Activated CD4-positive, alpha-beta memory T cell treated with anti-CD3 and anti-CD28 coated beads, Interleukin-2, amount 10 ng/mL, durations not matched to agents 7 days and 5 days (primary cell): ENCODE measurements at regions not wholly inside any gene's neighbourhood (a gene's known extent, or its start where the extent isn't known, plus 50 kb on each side); places are given as distances from the start of the nearest gene placed in this dataset.
A peak's percentile ranks its signal among the peaks of the same experiment; 100 is the strongest.

Source experiments
- CTCF ChIA-PET: fragments of 350-600 bp; sonication (Branson Sonifier 250); formaldehyde crosslinking; loops from one replicate; lab custom pipeline; 2021; ENCODE audit warnings: antibody characterized with exemption, inconsistent platforms; lab: Charles Lee
- POLR2A ChIA-PET: fragments of 350-600 bp; sonication (Branson Sonifier 250); formaldehyde crosslinking; loops from one replicate; lab custom pipeline; 2021; ENCODE audit warnings: antibody characterized with exemption; lab: Charles Lee
- DNase-seq: peaks from one replicate; pipeline ENCODE4 v3.0.0-alpha.2; 2020
- H3K27ac Mint-ChIP-seq: one replicate; pipeline ENCODE4 v1.8.0; 2021; ENCODE audit warnings: mild to moderate bottlenecking, mixed read lengths
- H3K27me3 Mint-ChIP-seq: one replicate; pipeline ENCODE4 v1.8.0; 2021; ENCODE audit warnings: mixed read lengths
- H3K36me3 Mint-ChIP-seq: one replicate; pipeline ENCODE4 v1.8.0; 2021; ENCODE audit warnings: low read depth, mixed read lengths
- H3K4me1 Mint-ChIP-seq: one replicate; pipeline ENCODE4 v1.8.0; 2021; ENCODE audit warnings: mixed read lengths
- H3K4me3 Mint-ChIP-seq: one replicate; pipeline ENCODE4 v1.8.0; 2021; ENCODE audit warnings: mild to moderate bottlenecking, mixed read lengths
- H3K9me3 Mint-ChIP-seq: one replicate; pipeline ENCODE4 v1.8.0; 2021; ENCODE audit warnings: mixed read lengths

DNA sequence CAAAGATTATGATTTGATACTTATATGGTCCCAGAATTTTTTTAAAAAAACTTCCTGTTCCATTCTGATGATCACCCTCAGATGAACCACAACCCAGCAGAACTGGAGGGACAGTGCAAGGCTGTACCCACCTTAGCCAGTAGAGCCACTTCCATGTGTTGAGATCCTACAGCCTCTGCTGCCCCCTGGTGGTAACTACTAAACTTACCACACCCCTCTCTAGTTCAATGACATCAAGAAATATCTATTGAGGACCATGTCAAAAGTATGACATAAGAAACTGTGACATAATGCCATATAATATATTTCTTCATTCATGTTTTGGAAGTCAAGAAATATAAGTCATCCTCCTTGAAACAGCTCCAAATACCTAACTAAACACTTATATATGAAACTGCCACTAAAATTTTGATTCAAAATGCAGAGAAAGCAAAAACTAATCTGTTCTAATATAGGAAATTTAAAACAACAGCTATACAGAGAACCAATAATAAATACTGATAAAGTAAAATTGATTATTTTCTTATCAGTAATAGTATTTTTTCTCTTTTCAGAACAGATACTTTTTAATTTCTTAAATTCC, 412.6 kb downstream of the KCTD12 start:
- CTCF ChIA-PET = interaction anchor here (0.6 to 5.2 kb wide), 6 partner anchors 17 to 778 kb away, joined by 3 to 36 read pairs (median 8); no protein-coding TSS in a partner anchor
- Mint-ChIP-seq H3K4me3 (no peak overlapping the region), H3K36me3 (no peaks in the 10 kb centered on the region), H3K27ac (no peak overlapping the region), H3K9me3 (no peaks in the 10 kb centered on the region), H3K4me1 (no peaks in the 10 kb centered on the region), H3K27me3 (peaks cover 3% of the 10 kb centered on the region)
- peak; percentile 70 for DNase-seq
- POLR2A ChIA-PET = no interaction called here

DNA sequence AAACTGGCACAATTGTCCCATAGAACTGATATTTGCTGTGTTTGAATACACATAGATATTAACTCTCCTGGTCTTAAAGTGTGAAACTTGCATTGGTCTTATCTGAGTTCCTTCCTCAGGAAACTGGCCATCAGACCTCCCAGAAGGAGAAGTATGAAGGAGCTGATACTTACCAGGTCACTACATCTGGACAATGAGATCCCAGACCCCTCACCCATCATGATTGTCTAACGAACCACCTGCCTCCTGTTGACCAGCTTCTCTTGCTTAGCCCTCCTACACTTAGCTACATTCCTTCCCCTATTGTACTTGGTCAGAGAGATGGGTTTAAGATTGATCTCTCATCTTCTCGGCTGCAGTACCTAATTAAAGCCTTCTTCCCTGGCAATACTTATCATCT, 413.3 kb downstream of the KCTD12 start:
- Mint-ChIP-seq H3K4me3 (no peak overlapping the region), H3K9me3 (no peaks in the 10 kb centered on the region), H3K27me3 (peaks cover 3% of the 10 kb centered on the region), H3K27ac (no peak overlapping the region), H3K36me3 (no peaks in the 10 kb centered on the region), H3K4me1 (no peaks in the 10 kb centered on the region)
- no peak for DNase-seq
- ChIA-PET POLR2A (no interaction called here), CTCF (interaction anchor here (1.4 to 5.2 kb wide), 4 partner anchors 431 to 777 kb away, joined by 4 to 36 read pairs (median 12); no protein-coding TSS in a partner anchor)

DNA sequence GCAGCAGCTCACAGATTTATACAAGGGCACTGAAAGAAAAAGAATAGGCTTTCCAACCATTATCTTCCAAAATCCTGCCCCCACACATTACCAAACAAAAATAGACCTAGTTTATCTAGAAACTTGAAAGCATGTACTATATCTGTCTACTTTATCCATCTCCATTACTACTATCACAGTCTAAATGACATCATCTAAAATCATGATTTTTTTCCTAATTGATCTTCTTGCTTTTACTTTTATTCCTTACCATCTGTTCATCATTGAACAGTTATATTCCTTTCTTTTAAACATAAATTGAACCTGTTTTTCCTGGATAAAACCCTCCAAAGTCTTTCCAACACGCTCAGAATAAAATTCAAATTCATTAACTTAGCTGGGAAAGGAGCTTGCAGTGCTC, 414.7 kb downstream of the KCTD12 start:
- Mint-ChIP-seq H3K9me3 (no peaks in the 10 kb centered on the region), H3K36me3 (no peaks in the 10 kb centered on the region), H3K4me3 (no peak overlapping the region), H3K27me3 (peaks cover 3% of the 10 kb centered on the region), H3K4me1 (no peaks in the 10 kb centered on the region), H3K27ac (no peak overlapping the region)
- no peak for DNase-seq
- ChIA-PET CTCF (interaction anchor here (1.3 to 5.2 kb wide), 3 partner anchors 596 to 776 kb away, joined by 6 to 36 read pairs (median 9); no protein-coding TSS in a partner anchor), POLR2A (no interaction called here)

DNA sequence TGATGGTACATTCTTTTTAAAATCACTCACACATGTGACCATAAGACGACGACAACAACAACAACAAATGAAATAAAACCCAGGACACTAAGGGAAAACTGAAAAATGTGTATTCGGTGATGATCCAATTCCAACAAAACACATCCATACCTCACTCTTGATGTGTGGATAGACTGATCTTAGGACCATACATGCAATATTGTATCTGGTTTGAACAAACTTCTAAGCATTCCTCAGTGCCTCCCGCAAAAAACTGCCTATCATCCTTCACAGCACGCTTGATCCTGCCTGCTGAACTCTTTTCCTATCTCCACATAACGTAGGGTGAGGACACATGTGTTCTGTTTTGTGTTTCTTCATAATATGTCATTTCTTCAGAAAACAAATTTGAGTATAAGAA, 415.2 kb downstream of the KCTD12 start:
- CTCF ChIA-PET = interaction anchor here (1.3 to 5.2 kb wide), 3 partner anchors 595 to 775 kb away, joined by 6 to 36 read pairs (median 9); no protein-coding TSS in a partner anchor

DNA sequence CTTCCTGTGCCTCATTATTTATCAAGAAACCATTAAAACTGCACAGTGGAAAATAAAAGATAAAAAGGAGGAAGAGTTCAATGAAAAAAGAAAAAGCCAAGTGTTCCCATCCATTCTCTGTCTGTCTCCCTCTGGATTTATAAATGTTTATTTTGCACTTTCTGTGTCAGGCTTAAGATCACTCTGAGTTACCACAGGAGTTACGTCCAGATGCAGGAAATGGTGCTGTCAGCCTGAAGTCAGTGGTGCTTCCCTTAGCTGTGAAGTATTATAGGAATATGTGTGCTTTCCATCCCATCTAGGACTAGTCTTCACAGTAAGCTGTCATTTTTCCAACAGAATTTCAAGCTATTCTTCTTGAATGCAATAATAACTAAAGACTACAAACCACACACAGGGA, 420.2 kb downstream of the KCTD12 start:
- Mint-ChIP-seq H3K9me3 (no peaks in the 10 kb centered on the region), H3K36me3 (no peaks in the 10 kb centered on the region), H3K27me3 (peaks cover 2% of the 10 kb centered on the region), H3K27ac (no peak overlapping the region), H3K4me3 (no peak overlapping the region), H3K4me1 (no peaks in the 10 kb centered on the region)
- no peak for DNase-seq
- ChIA-PET POLR2A (no interaction called here), CTCF (no interaction called here)

More for the DNA sequence above, 415.2 kb downstream of the KCTD12 start:
- Mint-ChIP-seq H3K27me3 (peaks cover 3% of the 10 kb centered on the region), H3K4me1 (no peaks in the 10 kb centered on the region), H3K9me3 (no peaks in the 10 kb centered on the region), H3K36me3 (no peaks in the 10 kb centered on the region), H3K27ac (no peak overlapping the region), H3K4me3 (no peak overlapping the region)
- POLR2A ChIA-PET = no interaction called here
- DNase-seq = no peak

GRCh38 chr13:76463314-76463713, 422.9 kb downstream of the KCTD12 start:
- no peaks in the 10 kb centered on the region for H3K36me3 Mint-ChIP-seq

DNA sequence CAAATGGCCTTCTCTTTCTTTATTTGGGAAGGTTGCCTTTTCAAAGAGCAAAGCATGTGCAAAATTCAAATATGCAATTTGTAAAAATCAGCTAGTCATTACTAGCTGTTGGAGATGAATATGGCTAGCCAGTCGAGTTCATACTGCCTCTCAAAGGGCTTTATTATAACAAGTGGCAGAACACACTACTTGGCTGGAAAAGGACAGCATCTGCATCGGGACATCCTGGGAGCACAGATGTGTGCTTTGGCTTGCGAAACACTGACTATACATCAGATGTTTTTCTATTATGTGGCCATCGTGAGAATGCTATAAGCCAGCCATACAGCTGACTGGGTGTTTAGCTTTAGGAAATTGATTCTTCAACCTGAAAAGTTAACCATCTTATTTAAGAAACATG, 424.2 kb downstream of the KCTD12 start:
- ChIA-PET CTCF (interaction anchor here (1.4 kb wide), 1 partner anchor 766 kb away, joined by 4 read pairs; no protein-coding TSS in a partner anchor), POLR2A (no interaction called here)
- H3K27me3 Mint-ChIP-seq = peaks cover 2% of the 10 kb centered on the region
- H3K36me3 Mint-ChIP-seq = no peaks in the 10 kb centered on the region
- no peak overlapping the region for H3K27ac Mint-ChIP-seq
- no peaks in the 10 kb centered on the region for H3K4me1 Mint-ChIP-seq
- H3K9me3 Mint-ChIP-seq = no peaks in the 10 kb centered on the region
- no peak overlapping the region for H3K4me3 Mint-ChIP-seq
- no peak for DNase-seq

More at GRCh38 chr13:76463314-76463713, 422.9 kb downstream of the KCTD12 start:
- H3K4me3 Mint-ChIP-seq = no peak overlapping the region
- no peaks in the 10 kb centered on the region for H3K4me1 Mint-ChIP-seq
- H3K27ac Mint-ChIP-seq = no peak overlapping the region
- ChIA-PET POLR2A (no interaction called here), CTCF (interaction anchor here (1.1 kb wide), 1 partner anchor 587 kb away, joined by 3 read pairs; no protein-coding TSS in a partner anchor)
- peaks cover 2% of the 10 kb centered on the region for H3K27me3 Mint-ChIP-seq
- DNase-seq = no peak
- no peaks in the 10 kb centered on the region for H3K9me3 Mint-ChIP-seq

DNA sequence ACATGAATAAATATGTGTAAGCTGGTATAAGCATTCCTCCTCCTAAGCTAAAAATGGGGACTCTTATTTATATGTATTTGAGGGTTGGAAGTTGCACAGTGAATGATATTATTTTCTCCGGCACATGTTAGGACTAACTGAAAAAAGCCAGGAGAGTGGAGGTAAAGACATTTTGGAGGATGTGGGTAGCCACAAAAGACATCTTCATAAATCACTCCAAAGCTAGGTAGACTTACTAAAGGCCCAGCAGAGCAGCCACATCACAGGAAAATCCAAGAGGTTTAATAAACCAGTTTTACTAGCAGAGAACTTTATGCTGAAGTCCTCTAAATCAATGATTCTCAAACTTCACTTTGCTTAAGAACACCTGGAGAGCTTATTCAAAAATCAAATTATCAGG, 424.7 kb downstream of the KCTD12 start:
- H3K4me3 Mint-ChIP-seq = no peak overlapping the region
- ChIA-PET CTCF (interaction anchor here (1.4 kb wide), 1 partner anchor 766 kb away, joined by 4 read pairs; no protein-coding TSS in a partner anchor), POLR2A (no interaction called here)
- no peak for DNase-seq
- no peak overlapping the region for H3K27ac Mint-ChIP-seq
- H3K9me3 Mint-ChIP-seq = no peaks in the 10 kb centered on the region
- H3K27me3 Mint-ChIP-seq = peaks cover 2% of the 10 kb centered on the region
- H3K36me3 Mint-ChIP-seq = no peaks in the 10 kb centered on the region
- no peaks in the 10 kb centered on the region for H3K4me1 Mint-ChIP-seq

DNA sequence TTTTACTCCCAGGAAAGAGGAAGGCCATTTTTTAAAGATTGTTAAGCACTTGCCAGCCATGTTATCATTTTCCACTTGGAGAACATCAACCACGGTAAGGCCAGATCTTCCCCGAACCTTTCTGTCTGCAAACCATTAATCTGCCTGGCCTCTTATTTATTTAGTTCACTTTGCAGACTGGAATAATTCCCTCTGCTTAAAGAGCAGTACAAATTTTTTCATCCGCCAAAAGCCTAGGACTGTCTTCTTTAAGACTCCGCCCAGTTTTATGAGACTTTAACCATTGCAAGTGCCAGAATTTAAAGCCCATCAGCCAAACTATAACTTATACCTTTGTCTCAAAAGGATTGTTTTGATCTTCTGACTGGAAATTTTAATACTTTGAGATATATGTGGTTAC, 426.3 kb downstream of the KCTD12 start:
- CTCF ChIA-PET = no interaction called here
- POLR2A ChIA-PET = no interaction called here
- no peak overlapping the region for H3K27ac Mint-ChIP-seq

GRCh38 chr13:76455960-76456359, 430.2 kb downstream of the KCTD12 start:
- Mint-ChIP-seq H3K4me3 (no peak overlapping the region), H3K27me3 (no peaks in the 10 kb centered on the region), H3K36me3 (no peaks in the 10 kb centered on the region), H3K27ac (no peak overlapping the region), H3K4me1 (no peaks in the 10 kb centered on the region), H3K9me3 (no peaks in the 10 kb centered on the region)
- POLR2A ChIA-PET = interaction anchor here (0.6 kb wide), 1 partner anchor 610 kb away, joined by 3 read pairs; no protein-coding TSS in a partner anchor
- CTCF ChIA-PET = no interaction called here
- no peak for DNase-seq

More for the DNA sequence above, 426.3 kb downstream of the KCTD12 start:
- no peaks in the 10 kb centered on the region for H3K36me3 Mint-ChIP-seq
- H3K9me3 Mint-ChIP-seq = no peaks in the 10 kb centered on the region
- no peak for DNase-seq
- H3K27me3 Mint-ChIP-seq = peaks cover 2% of the 10 kb centered on the region
- no peaks in the 10 kb centered on the region for H3K4me1 Mint-ChIP-seq
- no peak overlapping the region for H3K4me3 Mint-ChIP-seq

GRCh38 chr13:76454991-76455390, 431.2 kb downstream of the KCTD12 start:
- ChIA-PET POLR2A (no interaction called here), CTCF (no interaction called here)
- no peak for DNase-seq
- no peaks in the 10 kb centered on the region for H3K27me3 Mint-ChIP-seq
- H3K36me3 Mint-ChIP-seq = no peaks in the 10 kb centered on the region
- H3K4me3 Mint-ChIP-seq = no peak overlapping the region
- H3K4me1 Mint-ChIP-seq = no peaks in the 10 kb centered on the region
- no peak overlapping the region for H3K27ac Mint-ChIP-seq
- H3K9me3 Mint-ChIP-seq = no peaks in the 10 kb centered on the region

GRCh38 chr13:76449716-76450115, 436.5 kb downstream of the KCTD12 start:
- H3K27ac Mint-ChIP-seq = no peak overlapping the region
- no peak for DNase-seq
- no peak overlapping the region for H3K4me3 Mint-ChIP-seq
- ChIA-PET CTCF (no interaction called here), POLR2A (no interaction called here)
- no peaks in the 10 kb centered on the region for H3K9me3 Mint-ChIP-seq
- H3K27me3 Mint-ChIP-seq = no peaks in the 10 kb centered on the region
- H3K36me3 Mint-ChIP-seq = no peaks in the 10 kb centered on the region
- H3K4me1 Mint-ChIP-seq = no peaks in the 10 kb centered on the region

DNA sequence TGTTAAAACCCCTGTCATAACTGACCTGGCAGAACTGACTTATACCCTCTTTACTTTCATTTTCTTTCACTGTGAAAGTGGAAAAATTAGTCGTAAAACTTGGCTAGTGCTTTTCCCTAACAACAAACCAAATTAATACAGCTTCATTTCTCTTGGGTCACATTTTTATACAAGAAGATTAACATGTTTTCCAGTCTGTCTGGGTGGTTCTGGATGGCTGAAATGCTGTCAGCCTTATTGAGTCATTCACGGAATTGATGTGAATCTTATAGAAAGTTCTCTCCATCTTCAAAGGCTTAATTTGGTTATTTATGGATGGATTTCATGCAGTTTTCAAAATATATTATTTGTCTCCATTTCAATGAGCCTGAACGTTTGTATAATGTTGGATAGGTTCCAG, 440.0 kb downstream of the KCTD12 start:
- Mint-ChIP-seq H3K4me1 (no peaks in the 10 kb centered on the region), H3K36me3 (no peaks in the 10 kb centered on the region), H3K27me3 (no peaks in the 10 kb centered on the region), H3K27ac (no peak overlapping the region), H3K9me3 (no peaks in the 10 kb centered on the region), H3K4me3 (no peak overlapping the region)
- ChIA-PET POLR2A (no interaction called here), CTCF (no interaction called here)
- no peak for DNase-seq

DNA sequence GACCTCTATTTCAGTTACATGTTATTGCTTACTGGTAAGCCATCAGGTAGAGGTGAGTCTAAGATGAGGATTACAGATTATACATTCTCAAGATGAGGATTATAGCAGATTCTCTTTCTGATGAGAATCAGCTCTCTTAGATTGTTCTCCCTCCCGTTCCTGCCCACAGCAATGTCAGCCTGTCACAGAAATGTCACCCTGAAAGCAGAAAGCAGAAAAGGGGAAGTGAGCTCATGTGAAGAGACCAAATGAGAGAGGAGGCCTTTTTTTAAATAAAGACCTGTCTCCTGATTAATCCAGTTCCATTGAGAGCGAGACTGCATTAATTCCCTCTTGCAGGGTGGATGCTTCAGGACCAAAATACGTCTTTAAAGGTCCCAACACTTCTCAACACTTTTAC, 445.6 kb downstream of the KCTD12 start:
- POLR2A ChIA-PET = no interaction called here
- DNase-seq = no peak
- CTCF ChIA-PET = no interaction called here
- H3K4me1 Mint-ChIP-seq = no peaks in the 10 kb centered on the region
- no peaks in the 10 kb centered on the region for H3K27me3 Mint-ChIP-seq
- no peaks in the 10 kb centered on the region for H3K9me3 Mint-ChIP-seq
- no peak overlapping the region for H3K4me3 Mint-ChIP-seq
- H3K36me3 Mint-ChIP-seq = no peaks in the 10 kb centered on the region
- no peak overlapping the region for H3K27ac Mint-ChIP-seq
